ENCODE measurements at regions not wholly inside any gene's neighbourhood (a gene's known extent, or its start where the extent isn't known, plus 50 kb on each side); places are given as distances from the start of the nearest gene placed in this dataset.

DNA sequence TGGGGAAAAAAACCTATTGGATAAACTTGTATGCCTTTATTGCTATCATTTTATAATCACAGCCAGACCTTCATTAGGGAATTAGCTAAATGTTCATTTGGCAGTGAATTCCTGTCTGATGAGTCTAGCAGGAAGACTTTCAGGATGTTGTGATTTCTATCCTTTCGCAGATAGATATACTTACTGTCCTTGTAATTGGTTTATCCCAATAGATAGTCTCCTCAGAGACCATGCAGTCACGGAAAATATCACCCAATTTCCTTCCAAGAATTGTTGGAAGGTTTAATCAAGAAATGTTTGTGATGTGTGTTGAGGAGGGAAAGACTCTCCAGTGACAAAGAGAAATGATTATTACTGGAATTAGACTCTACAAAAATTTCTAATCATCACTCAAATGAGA lies 1937.9 kb upstream of the WWC1 start:
- no peak for DNase-seq

- no peak for DNase-seq
Observed at GRCh38 chr5:166354332-166354731, 1937.1 kb upstream of the WWC1 start.

GRCh38 chr5:166356096-166356495 lies 1935.3 kb upstream of the WWC1 start:
- DNase-seq = no peak

GRCh38 chr5:166358127-166358830 lies 1933.2 kb upstream of the WWC1 start:
- no peak for DNase-seq

DNA sequence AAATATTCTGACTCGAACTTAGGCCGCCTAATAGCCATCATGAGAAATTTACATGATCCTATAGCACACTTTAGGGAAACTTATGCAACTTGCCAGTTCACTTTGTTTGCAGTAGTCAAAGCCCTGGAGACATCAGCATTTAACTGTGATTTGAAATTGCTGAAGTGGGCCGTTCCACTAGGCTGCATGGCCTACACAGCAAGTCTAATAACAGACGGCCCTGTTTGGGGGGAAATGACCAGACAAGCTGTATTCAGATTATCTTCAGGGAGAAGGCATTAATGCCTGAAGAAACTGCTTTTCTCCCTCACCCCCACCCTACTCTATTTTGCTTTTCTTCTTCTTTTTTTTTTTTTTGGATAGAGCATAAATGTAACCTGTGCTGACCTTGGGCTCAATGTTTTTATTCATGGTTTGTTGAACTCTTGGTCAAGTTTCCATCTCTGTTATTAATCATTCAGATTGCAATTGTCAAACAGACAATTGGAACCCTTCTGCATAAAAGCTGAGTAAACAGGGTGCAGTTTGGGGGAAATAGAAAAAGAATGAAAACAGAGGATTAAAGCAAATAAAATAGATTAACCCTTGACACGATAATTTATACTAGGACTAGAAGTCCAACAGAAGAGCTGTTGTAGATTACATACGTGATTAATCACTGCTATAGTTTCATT lies 1928.2 kb upstream of the WWC1 start:
- DNase-seq = no peak

DNA sequence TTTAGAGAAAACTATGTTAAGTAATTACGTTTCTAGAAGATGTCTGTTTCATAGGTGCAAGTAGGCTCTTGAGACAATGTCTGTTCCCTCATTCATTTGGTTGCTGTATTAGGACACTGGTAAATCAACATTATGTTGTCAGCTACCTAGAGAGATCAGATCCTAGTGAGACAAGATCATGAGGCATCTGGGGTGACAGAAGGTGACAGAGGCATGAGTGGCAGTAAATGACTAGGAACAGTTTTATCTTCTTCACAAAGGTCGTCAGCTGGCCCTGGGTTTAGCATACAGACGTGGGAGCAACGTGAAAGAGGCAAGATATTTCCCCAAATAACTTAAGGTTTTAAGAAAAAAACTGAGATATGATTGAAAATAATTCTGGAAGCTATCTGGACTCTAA lies 1926.3 kb upstream of the WWC1 start:
- DNase-seq = no peak

- no peak for DNase-seq
Observed at GRCh38 chr5:166367391-166367790, 1924.1 kb upstream of the WWC1 start.

GRCh38 chr5:166369346-166369745 lies 1922.1 kb upstream of the WWC1 start:
- DNase-seq = no peak

DNA sequence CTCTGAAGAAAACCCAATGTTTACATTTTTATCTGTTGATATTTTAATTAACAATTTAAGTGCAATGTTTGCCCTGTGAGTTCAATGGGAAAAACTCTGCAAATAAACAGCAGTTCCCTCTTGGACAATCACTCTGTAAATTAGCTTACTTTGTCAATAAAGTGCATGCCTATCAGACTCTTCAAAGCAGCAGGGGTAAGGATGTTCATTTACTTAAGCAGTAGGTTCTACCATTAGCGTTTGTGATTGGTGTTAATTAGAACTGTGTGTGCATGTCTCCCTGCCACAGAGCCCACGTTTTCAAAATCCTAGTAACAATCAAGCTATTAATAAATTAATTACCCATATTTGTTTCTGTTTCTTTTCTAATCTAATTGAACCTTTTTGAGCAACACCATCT lies 1921.6 kb upstream of the WWC1 start:
- DNase-seq = no peak

DNA sequence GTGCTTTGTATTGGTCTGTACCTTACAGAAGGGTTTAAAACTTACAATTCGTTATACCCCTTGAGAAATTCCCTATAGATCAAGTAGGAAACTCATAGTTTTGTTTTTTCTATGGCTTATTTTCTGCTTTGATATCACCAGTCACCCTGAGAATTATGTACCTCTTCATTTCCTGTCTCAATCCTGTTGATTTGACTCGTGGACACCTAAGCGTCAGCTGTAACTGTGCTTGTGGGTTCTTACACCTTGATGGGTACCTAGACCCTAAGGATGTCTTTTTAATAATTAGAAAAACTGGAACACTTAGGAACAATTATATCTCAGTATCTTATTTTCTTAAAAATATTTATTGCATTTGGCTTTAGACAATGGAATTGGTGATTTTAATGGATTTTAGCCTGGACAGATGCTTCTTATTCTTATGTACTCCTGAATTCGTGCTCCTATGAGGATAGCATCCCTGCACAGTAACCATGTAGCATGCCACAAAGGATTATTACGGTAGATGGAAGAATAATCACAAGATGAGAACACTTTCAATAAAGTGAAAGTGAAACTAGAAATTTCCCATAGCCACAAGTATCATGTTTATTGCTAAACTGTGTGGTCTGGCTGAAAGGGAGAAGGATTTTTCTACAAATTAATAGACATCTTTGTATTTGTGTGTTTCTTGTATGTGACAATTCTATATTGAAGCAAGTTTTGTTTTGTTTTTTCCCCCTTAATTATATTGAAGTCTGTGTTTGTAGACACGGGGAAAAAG lies 1920.3 kb upstream of the WWC1 start:
- no peak for DNase-seq

DNA sequence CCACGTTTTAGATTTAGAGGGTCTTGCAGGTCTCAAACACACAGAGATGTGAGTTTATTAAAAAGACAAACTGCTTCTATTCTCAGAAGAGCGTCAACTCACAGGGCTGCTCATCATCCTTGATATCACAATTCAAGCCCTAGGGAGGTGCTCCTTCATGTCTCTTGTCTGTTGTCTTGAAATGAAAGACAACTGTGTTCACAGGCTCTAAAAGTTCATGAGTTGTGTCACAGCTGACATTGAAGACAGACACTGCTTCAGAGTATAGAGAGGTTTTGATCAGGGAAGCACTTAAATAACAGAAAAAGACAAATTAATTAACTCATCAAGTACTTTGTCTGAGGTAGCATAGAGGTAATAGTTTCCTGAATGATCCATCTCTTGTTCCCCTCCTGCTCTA lies 1917.6 kb upstream of the WWC1 start:
- no peak for DNase-seq

DNA sequence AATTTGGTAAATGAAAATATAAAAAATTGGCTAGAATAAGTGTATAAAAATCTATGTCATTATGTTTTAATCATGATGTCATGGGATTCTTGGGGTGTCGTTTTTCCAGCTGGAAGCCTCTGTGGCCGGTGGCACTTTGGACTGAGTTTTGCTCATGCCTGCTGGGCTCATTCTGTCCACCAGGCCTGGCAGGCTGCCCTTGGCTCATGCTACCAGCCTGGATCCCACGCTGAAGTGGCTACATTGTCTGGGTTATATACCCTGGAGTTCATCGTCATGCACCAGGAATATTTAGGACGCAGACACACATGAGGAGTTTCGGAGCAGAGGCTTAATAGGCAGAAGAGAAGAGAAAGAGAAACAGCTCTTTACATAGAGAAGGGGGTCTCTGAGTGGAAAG lies 1913.7 kb upstream of the WWC1 start:
- peak in 1 of 14 donors; percentile 4 for DNase-seq

DNA sequence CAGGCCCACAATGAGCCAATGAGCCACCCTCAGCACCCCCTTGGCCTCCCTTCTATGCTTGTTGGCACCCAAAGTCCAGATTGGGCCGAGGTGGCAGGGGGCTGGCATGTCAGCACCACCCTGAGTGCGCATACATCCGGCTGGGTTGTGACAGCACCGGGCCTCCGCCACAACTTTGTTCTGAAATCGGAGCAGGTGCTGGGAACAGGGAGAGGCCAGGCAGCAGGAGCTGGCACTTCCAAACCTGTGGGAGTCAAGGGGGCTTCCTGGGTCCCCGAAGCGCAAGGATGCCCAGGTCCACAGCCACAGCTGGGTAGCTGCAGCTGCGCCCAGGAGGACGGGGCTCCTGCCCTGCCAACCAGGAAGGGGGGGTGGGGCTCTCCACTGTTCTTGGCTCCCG lies 1911.9 kb upstream of the WWC1 start:
- DNase-seq = no peak

- DNase-seq = no peak
Observed at GRCh38 chr5:166382031-166382430, 1909.4 kb upstream of the WWC1 start.

DNA sequence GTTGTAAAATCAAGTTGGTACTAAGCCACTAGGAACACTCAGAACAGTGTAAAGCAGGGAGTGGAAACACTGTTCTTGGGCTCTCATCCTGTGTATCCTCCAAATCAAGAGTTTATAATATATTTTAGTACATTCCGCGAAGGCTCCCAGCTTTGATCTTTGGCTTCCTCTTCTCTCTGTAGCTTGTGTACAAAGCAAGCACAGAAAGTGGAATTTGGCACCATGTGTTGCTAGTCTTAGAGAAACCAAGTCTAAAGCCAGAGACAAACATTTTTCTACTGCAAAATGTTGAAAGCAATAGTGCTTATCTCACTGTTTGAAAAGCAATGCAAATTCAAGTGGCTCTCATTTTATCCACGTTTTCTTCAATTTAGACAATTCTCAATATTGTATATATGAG lies 1893.3 kb upstream of the WWC1 start:
- no peak for DNase-seq

DNA sequence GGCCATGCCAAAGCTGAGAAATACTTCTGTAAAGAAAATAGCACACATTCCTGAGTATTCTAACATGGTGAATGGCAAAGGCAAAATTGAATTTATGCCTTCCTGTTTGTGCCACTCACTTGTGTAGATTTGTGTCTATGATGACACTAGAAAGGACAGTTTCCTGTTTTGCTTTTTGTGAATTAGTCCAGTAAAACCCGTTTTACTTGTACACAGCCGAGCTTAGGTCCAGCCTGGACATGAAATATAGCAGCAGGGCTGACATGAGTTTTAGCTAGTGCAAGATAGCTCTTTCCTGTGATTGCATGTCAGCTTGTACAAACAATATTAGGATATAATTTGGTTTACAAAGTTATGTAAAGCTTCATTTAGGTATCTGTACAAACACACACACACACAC lies 1891.7 kb upstream of the WWC1 start:
- no peak for DNase-seq

GRCh38 chr5:166401391-166401790 lies 1890.1 kb upstream of the WWC1 start:
- no peak for DNase-seq

GRCh38 chr5:166412191-166412590 lies 1879.3 kb upstream of the WWC1 start:
- no peak for DNase-seq

GRCh38 chr5:166427211-166427610 lies 1864.2 kb upstream of the WWC1 start:
- no peak for DNase-seq

GRCh38 chr5:166428264-166428803 lies 1863.1 kb upstream of the WWC1 start:
- no peak for DNase-seq

- no peak for DNase-seq
Observed at GRCh38 chr5:166430491-166431319, 1860.7 kb upstream of the WWC1 start.

GRCh38 chr5:166431456-166431855 lies 1860.0 kb upstream of the WWC1 start:
- DNase-seq = no peak

DNA sequence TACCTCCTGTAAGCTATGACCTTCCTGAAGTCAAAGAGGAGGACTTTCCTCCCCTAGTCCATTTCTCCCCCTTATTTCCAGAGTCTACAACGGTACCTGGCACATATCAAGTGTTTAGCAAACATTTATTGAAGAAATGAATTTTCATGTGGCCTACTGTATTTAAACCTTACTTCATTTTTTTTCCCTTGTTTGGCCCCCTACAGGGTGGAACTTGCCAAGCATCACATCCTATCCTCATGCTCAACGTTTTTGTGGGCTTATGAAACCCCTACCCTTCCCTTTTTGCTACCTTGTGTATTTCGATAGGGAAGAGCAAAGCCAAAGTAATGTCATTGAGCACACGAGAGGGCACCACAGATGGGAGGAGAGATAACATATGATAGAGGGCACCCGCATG lies 1857.8 kb upstream of the WWC1 start:
- no peak for DNase-seq
